GM23248 (cell line): ENCODE measurements at regions not wholly inside any gene's neighbourhood (a gene's known extent, or its start where the extent isn't known, plus 50 kb on each side); places are given as distances from the start of the nearest gene placed in this dataset.
"Not testable (repeated sequence)": the region's sequence is repeated elsewhere in the genome, so short reads cannot be mapped to it uniquely, and the experiment has no call there.

Experiments
- DNase-seq: peaks from one replicate; pipeline ENCODE4 v3.0.0-alpha.2; 2015
- H2AFZ ChIP-seq: fragments of 200-600 bp; sonication (generic); 2 replicates; pipeline ENCODE4 v1.6.1; 2016; ENCODE audit warnings: antibody characterized with exemption
- H3F3A ChIP-seq: fragments of 200-600 bp; sonication (generic); 2 replicates; pipeline ENCODE4 v1.6.1; 2016; ENCODE audit warnings: mild to moderate bottlenecking, antibody characterized with exemption, mixed run types; ENCODE audit not compliant: insufficient read depth
- H3K27ac ChIP-seq: fragments of 200-600 bp; sonication (generic); 2 replicates; pipeline ENCODE4 v1.5.1; 2016; ENCODE audit warnings: mild to moderate bottlenecking
- H3K27me3 ChIP-seq: fragments of 200-600 bp; sonication (generic); replicated peaks from 2 replicates; pipeline ENCODE4 v1.6.1; 2016; ENCODE audit warnings: mild to moderate bottlenecking; ENCODE audit not compliant: insufficient read depth
- H3K36me3 ChIP-seq: fragments of 200-600 bp; sonication (generic); 2 replicates; pipeline ENCODE4 v1.6.1; 2016; ENCODE audit warnings: low read depth, mild to moderate bottlenecking
- H3K4me1 ChIP-seq: fragments of 200-600 bp; sonication (generic); 2 replicates; pipeline ENCODE4 v1.6.1; 2016; ENCODE audit warnings: mild to moderate bottlenecking; ENCODE audit not compliant: insufficient read depth
- H3K4me2 ChIP-seq: fragments of 200-600 bp; sonication (generic); one replicate; pipeline ENCODE4 v1.6.1; 2016; ENCODE audit warnings: mild to moderate bottlenecking; ENCODE audit not compliant: unreplicated experiment
- H3K4me3 ChIP-seq: fragments of 200-600 bp; sonication (generic); 2 replicates; pipeline ENCODE4 v1.5.1; 2016; ENCODE audit warnings: mild to moderate bottlenecking
- H3K79me2 ChIP-seq: fragments of 200-600 bp; sonication (generic); 2 replicates; pipeline ENCODE4 v1.6.1; 2016; ENCODE audit warnings: mild to moderate bottlenecking; ENCODE audit not compliant: insufficient read depth
- H3K9ac ChIP-seq: fragments of 200-600 bp; sonication (generic); 2 replicates; pipeline ENCODE4 v1.6.1; 2016; ENCODE audit warnings: mild to moderate bottlenecking
- H3K9me2 ChIP-seq: fragments of 200-600 bp; sonication (generic); 2 replicates; pipeline ENCODE4 v1.6.1; 2016; ENCODE audit warnings: mixed run types, mild to moderate bottlenecking, moderate library complexity; ENCODE audit not compliant: insufficient read depth
- H3K9me3 ChIP-seq: fragments of 200-600 bp; sonication (generic); one replicate; pipeline ENCODE4 v1.6.1; 2017; ENCODE audit warnings: low read depth
- H4K20me1 ChIP-seq: fragments of 200-600 bp; sonication (generic); 2 replicates; pipeline ENCODE4 v1.6.0; 2016; ENCODE audit not compliant: insufficient read depth
- EZH2 ChIP-seq: fragments of 200-600 bp; sonication (generic); IDR thresholded peaks from 2 replicates; pipeline ENCODE4 v1.6.1; 2018; ENCODE audit warnings: antibody characterized with exemption, mild to moderate bottlenecking; ENCODE audit not compliant: insufficient read depth, poor library complexity, severe bottlenecking
- EZH2phosphoT487 ChIP-seq: fragments of 200-600 bp; sonication (generic); IDR thresholded peaks from 2 replicates; pipeline ENCODE4 v1.6.1; 2018; ENCODE audit warnings: antibody characterized with exemption, moderate library complexity, mild to moderate bottlenecking, low read depth; ENCODE audit not compliant: insufficient read depth
- WGBS, 2 experiments: methylation state at CpG; one replicate each; pipeline ENCODE4 v1.1.6; 2015 to 2017; ENCODE audit warnings: low lambda C conversion rate in 2 of 2, low coverage in 1 of 2; ENCODE audit errors: missing lambda C conversion rate in 2 of 2; 5-methylcytosine and 5-hydroxymethylcytosine counted together
- in situ Hi-C: fragments of 300-500 bp; cut with MboI; formaldehyde crosslinking; loops from 2 replicates; pipeline ENCODE4 v1.15.0; 2020

DNA sequence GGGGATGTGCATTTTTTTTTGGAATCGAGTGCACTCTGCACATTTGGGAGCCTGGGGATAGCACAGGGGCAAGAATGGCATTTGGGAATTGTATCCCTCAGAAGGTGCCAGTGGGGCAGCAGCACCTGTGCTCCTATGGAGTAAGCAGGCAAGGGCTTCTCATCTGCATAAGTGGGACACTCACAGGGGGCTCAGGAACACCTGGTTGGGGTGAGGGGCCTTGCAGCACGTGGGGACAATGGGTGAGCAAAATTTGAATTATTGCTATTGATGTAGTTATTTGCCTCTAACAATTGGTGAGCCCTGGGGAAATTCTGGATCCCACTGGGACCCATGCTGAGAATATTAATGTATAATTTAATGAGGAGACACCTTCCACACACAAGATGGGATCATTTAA is 274.2 kb downstream of the TTC6 start:
- Histone ChIP-seq H2AFZ (no peak overlapping the region), H3K4me1 (peaks cover 14% of the 10 kb centered on the region), H3F3A (peaks cover 15% of the 10 kb centered on the region), H3K79me2 (no peaks in the 10 kb centered on the region), H3K9me2 (no peaks in the 10 kb centered on the region), H3K9ac (no peak overlapping the region), H3K36me3 (no peaks in the 10 kb centered on the region), H3K27ac (no peak overlapping the region), H3K27me3 (no peaks in the 10 kb centered on the region), H4K20me1 (no peaks in the 10 kb centered on the region), H3K4me2 (no peak overlapping the region), H3K4me3 (no peak overlapping the region), H3K9me3 (no peaks in the 10 kb centered on the region)
- DNase-seq: no peak
- TF ChIP-seq EZH2phosphoT487 (no peak), EZH2 (no peak)
- in situ Hi-C loops: loop anchor here (10.0 kb wide), 1 partner anchor 625 kb away; no protein-coding TSS in a partner anchor
- WGBS, 2 experiments: 20 to 38% methylated on average over 2 of the region's 2 CpGs

DNA sequence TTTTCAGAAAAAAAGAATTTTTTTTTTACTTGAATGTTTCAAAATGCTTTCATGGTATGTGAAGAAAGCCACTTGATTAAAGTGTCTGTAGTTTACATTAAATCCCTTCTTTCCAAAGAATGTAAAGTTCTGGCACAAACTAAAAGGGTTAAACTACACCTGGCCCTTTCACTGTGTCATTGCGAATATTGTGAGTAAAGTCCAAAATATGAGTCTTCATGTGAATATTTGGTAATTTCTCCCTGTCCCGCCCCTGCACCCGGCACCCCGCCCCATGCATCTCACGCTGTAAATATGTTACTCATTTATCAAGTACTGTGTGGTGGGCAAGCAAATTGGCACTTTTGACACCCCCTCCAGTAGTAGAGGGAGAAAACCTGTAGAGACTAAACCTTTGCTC is 274.7 kb downstream of the TTC6 start:
- TF ChIP-seq EZH2phosphoT487: no peak
- TF ChIP-seq EZH2: no peak
- no peaks in the 10 kb centered on the region for H3K27me3 ChIP-seq
- no peak overlapping the region for H3K4me3 ChIP-seq
- no peak overlapping the region for H3K9ac ChIP-seq
- H3K4me1 ChIP-seq: peaks cover 12% of the 10 kb centered on the region
- no peak overlapping the region for H3K27ac ChIP-seq
- peaks cover 10% of the 10 kb centered on the region for H3F3A ChIP-seq
- no peaks in the 10 kb centered on the region for H4K20me1 ChIP-seq
- H3K36me3 ChIP-seq: no peaks in the 10 kb centered on the region
- 0 out of 2 replicates have a peak overlapping the region, but pooled peaks have one; percentile 23 for H2AFZ ChIP-seq
- in situ Hi-C loops: no loop called here
- no peak overlapping the region for H3K4me2 ChIP-seq
- no peaks in the 10 kb centered on the region for H3K79me2 ChIP-seq
- DNase-seq: peak; percentile 9
- 65 to 68% methylated on average over 5 of the region's 5 CpGs for WGBS, 2 experiments
- H3K9me3 ChIP-seq: no peaks in the 10 kb centered on the region
- H3K9me2 ChIP-seq: no peaks in the 10 kb centered on the region

DNA sequence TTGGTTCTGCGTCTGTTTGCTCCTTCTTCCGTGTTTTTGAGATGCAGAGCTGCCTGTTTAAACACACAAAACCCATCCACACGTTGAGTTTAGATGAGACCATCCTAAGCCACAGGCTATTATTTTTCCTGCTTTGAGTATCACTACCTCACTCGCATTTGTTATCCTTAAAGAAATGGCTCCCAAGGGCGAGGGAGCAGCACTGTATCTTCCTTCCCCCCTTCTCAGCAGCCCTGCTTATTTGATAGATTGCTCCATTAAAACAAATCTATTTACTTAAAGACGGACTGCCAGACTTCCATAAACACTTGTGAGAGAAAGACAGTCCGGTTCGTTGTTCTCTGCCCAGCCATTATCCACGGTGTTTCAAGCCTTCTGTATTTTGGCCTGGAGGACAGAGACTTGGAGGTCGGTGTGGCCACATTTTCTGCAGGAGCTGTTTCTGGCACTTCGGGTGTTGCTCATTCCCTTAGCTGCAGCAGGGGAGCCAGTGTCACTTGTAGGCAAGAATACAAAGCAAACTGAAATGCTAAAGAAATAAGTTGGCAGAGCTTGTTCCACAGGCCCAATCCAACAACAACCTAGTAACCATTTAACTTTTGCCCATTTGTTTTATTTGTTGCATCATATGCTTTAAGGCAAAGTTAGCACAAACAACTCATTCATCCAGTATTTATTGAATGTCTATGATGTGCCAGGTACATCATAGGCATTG is 275.4 kb downstream of the TTC6 start:
- DNase-seq: no peak
- H3K9me2 ChIP-seq: no peaks in the 10 kb centered on the region
- no peaks in the 10 kb centered on the region for H3K27me3 ChIP-seq
- H3K27ac ChIP-seq: no peak overlapping the region
- H3K9me3 ChIP-seq: no peaks in the 10 kb centered on the region
- TF ChIP-seq EZH2phosphoT487 (no peak), EZH2 (no peak)
- H3K4me1 ChIP-seq: peaks cover 6% of the 10 kb centered on the region; the same call in 1 of the 2 replicates
- H2AFZ ChIP-seq: 0 out of 2 replicates have a peak overlapping the region, but pooled peaks have one; percentile 23
- no peak overlapping the region for H3K4me2 ChIP-seq
- in situ Hi-C loops: no loop called here
- no peak overlapping the region for H3K4me3 ChIP-seq
- H4K20me1 ChIP-seq: no peaks in the 10 kb centered on the region
- no peaks in the 10 kb centered on the region for H3K36me3 ChIP-seq
- WGBS, 2 experiments: 57 to 61% methylated on average over 11 of the region's 11 CpGs
- H3K79me2 ChIP-seq: no peaks in the 10 kb centered on the region
- no peak overlapping the region for H3K9ac ChIP-seq
- peaks cover 6% of the 10 kb centered on the region for H3F3A ChIP-seq

DNA sequence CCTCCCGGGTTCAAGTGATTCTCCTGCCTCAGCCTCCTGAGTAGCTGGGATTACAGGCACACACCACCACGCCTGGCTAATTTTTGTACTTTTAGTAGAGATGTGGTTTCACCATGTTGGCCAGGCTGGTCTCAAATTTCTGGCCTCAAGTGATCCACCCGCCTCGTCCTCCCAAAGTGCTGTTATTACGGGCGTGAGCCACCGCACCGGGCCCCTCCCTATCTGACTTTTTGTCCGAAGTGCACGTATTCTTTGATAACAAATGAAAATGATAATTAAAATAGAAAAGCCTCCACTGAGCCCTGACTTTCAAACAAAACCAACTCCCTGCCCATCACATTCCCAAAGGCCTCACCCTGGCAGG is 278.6 kb downstream of the TTC6 start:
- 96 to 97% methylated on average over 9 to 10 of the region's 10 CpGs for WGBS, 2 experiments
- DNase-seq, H3K36me3 ChIP-seq, H3K9me3 ChIP-seq, H3K9me2 ChIP-seq, H3K4me2 ChIP-seq, in situ Hi-C loops, H3K27ac ChIP-seq, H4K20me1 ChIP-seq, H3K27me3 ChIP-seq, H3F3A ChIP-seq, H3K9ac ChIP-seq, H3K4me3 ChIP-seq, H3K79me2 ChIP-seq, H3K4me1 ChIP-seq: not testable (repeated sequence)
- H2AFZ ChIP-seq: peak overlapping the region; percentile 81; the same call in 1 of the 2 replicates
